BJ (cell line): ENCODE measurements at regions not wholly inside any gene's neighbourhood (a gene's known extent, or its start where the extent isn't known, plus 50 kb on each side); places are given as distances from the start of the nearest gene placed in this dataset.
A peak's percentile ranks its signal among the peaks of the same experiment; 100 is the strongest.
"Not testable (repeated sequence)": the region's sequence is repeated elsewhere in the genome, so short reads cannot be mapped to it uniquely, and the experiment has no call there.

Experiments used
- CTCF ChIA-PET: fragments of 350-600 bp; formaldehyde crosslinking; extraction: SDS; loops from one replicate; lab custom pipeline; 2021; ENCODE audit warnings: antibody characterized with exemption, inconsistent platforms; lab: Yijun Ruan, JAX
- POLR2A ChIA-PET: fragments of 300-600 bp; sonication (Branson Sonifier 250); formaldehyde crosslinking; extraction: SDS; loops from one replicate; lab custom pipeline; 2021; ENCODE audit warnings: antibody characterized with exemption; lab: Charles Lee
- DNase-seq: peaks from one replicate; pipeline ENCODE4 v3.0.0-alpha.2; 2011; ENCODE audit warnings: low read depth
- H3K27me3 ChIP-seq: 2 replicates; pipeline ENCODE4 v1.6.0; 2011; ENCODE audit warnings: low read length; ENCODE audit not compliant: control insufficient read depth, insufficient read depth
- H3K36me3 ChIP-seq: 2 replicates; pipeline ENCODE4 v1.5.1; 2011; ENCODE audit warnings: low read length; ENCODE audit not compliant: control insufficient read depth, insufficient read depth
- H3K4me3 ChIP-seq: 2 replicates; pipeline ENCODE4 v1.5.1; 2011; ENCODE audit warnings: low read depth, mild to moderate bottlenecking, control low read depth, low read length
- TF ChIP-seq, protein P1 (sequence below): IDR thresholded peaks from 2 replicates; pipeline ENCODE4 v1.5.1; 2011; ENCODE audit warnings: low read depth, mild to moderate bottlenecking, control low read depth, inconsistent platforms, low read length, moderate library complexity; ENCODE audit not compliant: insufficient read depth

GRCh38 chr10:42193588-42193987, 444.8 kb downstream of the ZNF33B start:
- H3K27me3 ChIP-seq, H3K4me3 ChIP-seq, CTCF ChIA-PET, DNase-seq, H3K36me3 ChIP-seq, POLR2A ChIA-PET: not testable (repeated sequence)

GRCh38 chr10:42192450-42192849, 445.9 kb downstream of the ZNF33B start:
- POLR2A ChIA-PET, DNase-seq, H3K4me3 ChIP-seq, H3K36me3 ChIP-seq, CTCF ChIA-PET, H3K27me3 ChIP-seq: not testable (repeated sequence)
- TF ChIP-seq, protein P1, sequence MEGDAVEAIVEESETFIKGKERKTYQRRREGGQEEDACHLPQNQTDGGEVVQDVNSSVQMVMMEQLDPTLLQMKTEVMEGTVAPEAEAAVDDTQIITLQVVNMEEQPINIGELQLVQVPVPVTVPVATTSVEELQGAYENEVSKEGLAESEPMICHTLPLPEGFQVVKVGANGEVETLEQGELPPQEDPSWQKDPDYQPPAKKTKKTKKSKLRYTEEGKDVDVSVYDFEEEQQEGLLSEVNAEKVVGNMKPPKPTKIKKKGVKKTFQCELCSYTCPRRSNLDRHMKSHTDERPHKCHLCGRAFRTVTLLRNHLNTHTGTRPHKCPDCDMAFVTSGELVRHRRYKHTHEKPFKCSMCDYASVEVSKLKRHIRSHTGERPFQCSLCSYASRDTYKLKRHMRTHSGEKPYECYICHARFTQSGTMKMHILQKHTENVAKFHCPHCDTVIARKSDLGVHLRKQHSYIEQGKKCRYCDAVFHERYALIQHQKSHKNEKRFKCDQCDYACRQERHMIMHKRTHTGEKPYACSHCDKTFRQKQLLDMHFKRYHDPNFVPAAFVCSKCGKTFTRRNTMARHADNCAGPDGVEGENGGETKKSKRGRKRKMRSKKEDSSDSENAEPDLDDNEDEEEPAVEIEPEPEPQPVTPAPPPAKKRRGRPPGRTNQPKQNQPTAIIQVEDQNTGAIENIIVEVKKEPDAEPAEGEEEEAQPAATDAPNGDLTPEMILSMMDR: peak; percentile 43

DNA sequence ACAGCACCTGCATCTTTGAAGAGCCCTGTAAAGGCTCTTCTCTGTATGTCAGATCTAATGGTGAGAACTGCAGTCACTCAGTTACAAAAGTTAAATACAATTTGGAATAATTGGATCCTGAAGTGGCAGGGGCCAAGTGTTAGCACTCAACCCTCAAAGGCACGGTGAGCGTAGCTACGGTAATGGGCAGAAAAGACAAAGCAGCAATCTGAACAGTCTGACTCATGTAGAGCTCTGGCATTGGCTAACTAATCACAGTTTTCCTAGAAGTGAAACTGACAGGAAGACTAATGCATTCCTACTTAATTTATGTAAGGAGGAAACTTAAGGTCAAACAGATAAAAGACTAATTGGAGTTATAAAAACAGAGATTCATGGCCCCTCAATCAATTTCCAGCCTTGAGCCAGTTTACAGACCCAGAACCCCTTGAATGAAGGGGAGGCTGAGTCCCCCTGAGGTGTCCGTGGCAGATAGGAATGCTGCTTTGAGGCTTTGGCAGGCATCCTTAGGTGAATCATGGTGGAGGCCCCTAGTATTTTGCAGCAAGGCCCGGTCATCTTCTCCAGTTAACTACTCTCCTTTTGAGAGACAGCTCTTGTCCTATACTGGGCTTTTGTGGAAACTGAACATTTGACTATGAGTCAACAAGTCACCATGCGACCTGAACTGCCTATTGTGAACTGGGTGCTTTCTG, 450.7 kb downstream of the ZNF33B start:
- DNase-seq, POLR2A ChIA-PET, CTCF ChIA-PET, H3K4me3 ChIP-seq, H3K27me3 ChIP-seq, H3K36me3 ChIP-seq: not testable (repeated sequence)

DNA sequence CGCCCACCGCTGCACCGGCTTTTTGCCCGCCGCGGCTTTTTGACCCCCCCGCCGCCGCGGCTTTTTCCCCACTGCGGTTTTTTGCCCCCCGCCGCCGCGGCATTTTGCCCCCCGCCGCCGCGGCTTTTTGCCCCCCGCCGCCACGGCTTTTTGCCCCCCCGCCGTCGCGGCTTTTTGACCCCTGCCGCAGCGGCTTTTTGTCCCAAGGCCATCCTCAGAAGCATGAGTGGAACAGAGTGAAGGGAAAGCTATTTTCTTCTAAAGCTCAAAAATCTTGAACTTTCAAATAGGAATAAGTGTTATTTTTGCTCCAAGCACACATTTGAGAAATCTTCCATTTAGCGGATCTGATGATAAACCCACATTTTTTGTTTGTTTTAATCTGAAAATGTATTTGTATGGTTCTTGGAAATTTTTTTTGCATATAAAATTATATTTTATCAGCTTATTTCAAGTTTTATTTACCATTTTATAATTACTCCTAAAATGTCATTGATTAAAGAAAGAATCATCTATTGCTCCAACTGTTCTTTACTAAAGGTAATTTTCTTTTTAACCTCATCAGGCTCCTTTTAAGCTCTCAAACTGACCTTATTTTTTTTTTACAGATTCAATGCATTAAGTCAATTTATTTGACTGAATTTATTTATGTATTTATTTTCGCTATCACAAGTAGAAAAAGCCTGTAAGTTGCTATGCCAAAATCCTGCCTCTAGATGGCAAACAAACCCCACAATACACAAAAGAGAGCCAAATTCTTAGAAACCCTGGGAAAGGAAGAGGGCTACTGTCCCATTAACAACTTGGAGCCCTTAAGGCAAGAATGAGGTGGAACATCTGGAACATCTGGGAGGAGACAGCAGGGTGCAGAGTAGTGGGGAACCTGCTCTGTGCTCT, 460.3 kb downstream of the ZNF33B start:
- POLR2A ChIA-PET, DNase-seq, H3K36me3 ChIP-seq, H3K4me3 ChIP-seq, H3K27me3 ChIP-seq: not testable (repeated sequence)
- CTCF ChIA-PET: interaction anchor here (0.7 kb wide), 1 partner anchor 793 kb away, joined by 4 read pairs; no protein-coding TSS in a partner anchor
- TF ChIP-seq, protein P1: peak; percentile 46

GRCh38 chr10:42177077-42177792, 461.1 kb downstream of the ZNF33B start:
- ChIA-PET POLR2A (no interaction called here), CTCF (no interaction called here)
- Histone ChIP-seq H3K27me3 (no peaks in the 10 kb centered on the region), H3K4me3 (no peak overlapping the region), H3K36me3 (no peaks in the 10 kb centered on the region)
- DNase-seq: no peak
- TF ChIP-seq, protein P1: no peak

GRCh38 chr10:42150428-42151061, 487.8 kb downstream of the ZNF33B start:
- Histone ChIP-seq H3K36me3 (no peaks in the 10 kb centered on the region), H3K4me3 (no peak overlapping the region), H3K27me3 (no peaks in the 10 kb centered on the region)
- POLR2A ChIA-PET: no interaction called here
- no peak for DNase-seq
- TF ChIP-seq, protein P1: no peak
- CTCF ChIA-PET: no interaction called here
